ENCODE measurements at regions not wholly inside any gene's neighbourhood (a gene's known extent, or its start where the extent isn't known, plus 50 kb on each side); places are given as distances from the start of the nearest gene placed in this dataset.

GRCh38 chr18:40866013-40866645 is 1088.9 kb upstream of the PIK3C3 start:
- BruUV-seq (replicated peaks) = no TSS peak
- no peaks in the 10 kb centered on the region for H3K79me2 ChIP-seq (ENCODE audit: control insufficient read depth, insufficient read depth, low read length)
- H3K4me1 ChIP-seq (ENCODE audit: control insufficient read depth, extremely low read depth, insufficient read depth, low read length) = peaks cover 2% of the 10 kb centered on the region
- no peak for DNase-seq (ENCODE audit: low read depth, low spot score)
- H3K4me3 ChIP-seq (replicated peaks in 1 of 3; ENCODE audit: insufficient read depth in 1 of 3, low read depth in 1 of 3, low read length in 3 of 3) = no peak overlapping the region
- H3K9me1 ChIP-seq (replicated peaks; ENCODE audit: control insufficient read depth, extremely low read depth, insufficient read depth, low read length) = no peaks in the 10 kb centered on the region
- H3K9ac ChIP-seq (replicated peaks; ENCODE audit: extremely low read depth, insufficient read depth, low read length) = no peak overlapping the region
- no peak overlapping the region for H3K27ac ChIP-seq (ENCODE audit: insufficient read depth, low read depth, low read length)
- no peak overlapping the region for H2AFZ ChIP-seq (ENCODE audit: low read depth, low read length)
- ChIA-PET POLR2A (no interaction called here), CTCF (no interaction called here)
- no peak for FAIRE-seq
- TF ChIP-seq MYC (IDR thresholded peaks at IDR 0.05; ENCODE audit: low read depth, low read length) (no peak), EZH2 (IDR thresholded peaks at IDR 0.05; ENCODE audit: borderline replicate concordance, low read depth, low read length, severe bottlenecking) (no peak), MAX (IDR thresholded peaks at IDR 0.05; ENCODE audit: insufficient read depth, insufficient read length) (no peak), POLR2A (IDR thresholded peaks at IDR 0.05; ENCODE audit: low read depth, low read length) (no peak), FOS (IDR thresholded peaks at IDR 0.05; ENCODE audit: borderline replicate concordance, insufficient read depth, low read length) (no peak), JUN (IDR thresholded peaks at IDR 0.05; ENCODE audit: borderline replicate concordance, insufficient read depth, insufficient read length, low read depth) (no peak), POLR2AphosphoS5 (IDR thresholded peaks at IDR 0.05; ENCODE audit: insufficient read depth, low read depth, low read length) (no peak), GATA2 (IDR thresholded peaks at IDR 0.05; ENCODE audit: insufficient read depth, insufficient read length, low read depth, low read length) (no peak)
- TF ChIP-seq, protein P1, sequence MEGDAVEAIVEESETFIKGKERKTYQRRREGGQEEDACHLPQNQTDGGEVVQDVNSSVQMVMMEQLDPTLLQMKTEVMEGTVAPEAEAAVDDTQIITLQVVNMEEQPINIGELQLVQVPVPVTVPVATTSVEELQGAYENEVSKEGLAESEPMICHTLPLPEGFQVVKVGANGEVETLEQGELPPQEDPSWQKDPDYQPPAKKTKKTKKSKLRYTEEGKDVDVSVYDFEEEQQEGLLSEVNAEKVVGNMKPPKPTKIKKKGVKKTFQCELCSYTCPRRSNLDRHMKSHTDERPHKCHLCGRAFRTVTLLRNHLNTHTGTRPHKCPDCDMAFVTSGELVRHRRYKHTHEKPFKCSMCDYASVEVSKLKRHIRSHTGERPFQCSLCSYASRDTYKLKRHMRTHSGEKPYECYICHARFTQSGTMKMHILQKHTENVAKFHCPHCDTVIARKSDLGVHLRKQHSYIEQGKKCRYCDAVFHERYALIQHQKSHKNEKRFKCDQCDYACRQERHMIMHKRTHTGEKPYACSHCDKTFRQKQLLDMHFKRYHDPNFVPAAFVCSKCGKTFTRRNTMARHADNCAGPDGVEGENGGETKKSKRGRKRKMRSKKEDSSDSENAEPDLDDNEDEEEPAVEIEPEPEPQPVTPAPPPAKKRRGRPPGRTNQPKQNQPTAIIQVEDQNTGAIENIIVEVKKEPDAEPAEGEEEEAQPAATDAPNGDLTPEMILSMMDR (IDR thresholded peaks at IDR 0.05; ENCODE audit: extremely low read depth in 1 of 2, insufficient read depth in 1 of 2, low read depth in 1 of 2, low read length in 2 of 2) = no peak
- H3K36me3 ChIP-seq (ENCODE audit: control insufficient read depth in 2 of 2, extremely low read depth in 1 of 2, insufficient read depth in 2 of 2, low read length in 2 of 2) = no peaks in the 10 kb centered on the region
- H3K27me3 ChIP-seq (ENCODE audit: control insufficient read depth in 2 of 2, insufficient read depth in 2 of 2, low read length in 2 of 2) = no peaks in the 10 kb centered on the region
- no peaks in the 10 kb centered on the region for H3K9me3 ChIP-seq (replicated peaks; ENCODE audit: control insufficient read depth, insufficient read depth, low read length)
- intact Hi-C loops (cut with micrococcal nuclease) (no loop called here), dilution Hi-C loops (cut with MboI; ENCODE audit: extremely low pct_ligation_motif_present, low sequenced_read_pairs) (no loop called here)
- no peaks in the 10 kb centered on the region for H4K20me1 ChIP-seq (replicated peaks; ENCODE audit: control insufficient read depth, extremely low read depth, insufficient read depth, low read length)
- H3K4me2 ChIP-seq (ENCODE audit: insufficient read depth, low read length) = no peak overlapping the region

Measured in endothelial cell of umbilical vein (primary cell).